GM19372 (cell line): ENCODE measurements at regions not wholly inside any gene's neighbourhood (a gene's known extent, or its start where the extent isn't known, plus 50 kb on each side); places are given as distances from the start of the nearest gene placed in this dataset.

Experiments
- ATAC-seq: cut with Tn5 transposase; IDR thresholded peaks from one replicate; pipeline ENCODE4 v1.9.1; 2021; ENCODE audit warnings: mild to moderate bottlenecking, low read depth, moderate library complexity; ENCODE audit not compliant: unreplicated experiment

DNA sequence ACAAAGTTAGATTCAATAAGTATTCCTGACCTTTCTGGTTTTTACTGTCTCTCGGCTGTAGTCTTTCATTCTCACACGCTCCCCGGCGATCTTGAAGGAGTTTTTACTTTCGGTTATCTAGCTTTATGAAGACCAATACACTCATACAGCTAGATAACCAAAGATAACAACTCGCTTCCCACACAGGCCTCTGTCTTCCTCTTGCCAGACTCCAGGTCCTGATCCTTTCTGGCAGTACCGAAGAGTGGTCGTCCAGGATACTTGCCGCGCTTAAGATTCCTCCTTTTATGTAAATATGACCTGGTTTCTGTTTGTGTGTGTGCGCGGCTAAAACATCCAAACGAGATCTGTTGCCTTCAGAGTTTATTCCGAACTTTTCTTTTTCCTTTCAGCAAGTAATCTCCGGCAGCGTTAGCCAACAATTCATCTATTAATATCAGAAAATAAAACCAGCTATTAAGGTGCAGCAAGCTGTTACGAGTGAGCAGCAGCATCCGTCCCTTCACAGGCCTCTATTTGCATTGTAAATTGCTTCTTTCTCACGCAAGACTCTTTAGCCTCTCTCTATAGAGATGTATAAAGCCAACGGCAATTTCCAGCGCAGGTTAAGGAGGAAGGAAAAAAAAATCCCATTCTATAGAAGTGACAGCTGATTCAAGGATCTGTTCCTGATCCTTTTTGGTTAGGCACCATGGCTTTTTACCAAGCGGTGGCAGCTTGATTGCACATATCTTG is 216.1 kb downstream of the MEF2C start:
- ATAC-seq: peak; percentile 70

DNA sequence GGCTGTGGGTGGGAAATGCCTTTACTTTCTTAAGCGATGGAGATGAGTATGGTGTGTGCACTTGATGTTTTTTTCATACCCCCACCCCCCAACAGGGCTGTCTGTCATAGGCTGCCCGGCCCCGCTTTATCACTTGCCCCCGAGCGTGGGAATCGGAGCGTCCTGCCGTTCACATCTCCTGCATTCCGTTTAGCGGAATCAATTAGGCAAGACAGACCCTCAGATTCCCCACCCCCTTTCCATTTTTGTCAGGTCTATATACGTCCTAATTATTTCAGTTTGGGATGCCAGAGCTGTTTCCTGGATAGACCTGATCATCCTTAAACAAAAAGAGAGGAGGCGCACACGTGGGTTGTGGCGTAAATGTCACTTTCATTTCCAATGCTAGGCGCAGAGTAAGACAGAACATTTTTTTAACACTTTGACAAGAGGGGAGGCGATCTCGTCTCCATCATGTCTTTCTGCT is 217.2 kb downstream of the MEF2C start:
- no peak for ATAC-seq

- ATAC-seq: no peak
Observed at GRCh38 chr5:88664645-88665044, 218.3 kb downstream of the MEF2C start.

DNA sequence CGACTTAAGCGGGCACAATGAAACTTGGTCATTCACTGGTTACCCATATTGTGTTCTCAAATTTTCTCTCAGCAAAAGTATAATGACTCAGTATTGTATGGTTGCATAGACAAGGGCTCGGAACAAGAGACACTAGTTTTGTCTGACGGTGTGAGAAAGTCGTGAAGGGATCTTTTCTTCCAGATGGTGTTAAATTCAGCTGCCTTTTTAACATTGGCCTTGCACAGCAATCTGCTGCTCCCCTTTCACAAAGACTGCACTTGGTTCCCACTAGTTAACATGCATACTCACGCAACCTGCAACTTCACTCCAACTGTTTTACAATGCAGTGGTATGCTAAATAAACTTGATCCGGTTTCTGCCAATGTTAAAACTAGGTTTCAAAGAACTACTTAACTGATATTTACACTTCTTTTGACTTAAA is 219.2 kb downstream of the MEF2C start:
- ATAC-seq: no peak

- no peak for ATAC-seq
Observed at GRCh38 chr5:88662846-88663245, 220.1 kb downstream of the MEF2C start.

DNA sequence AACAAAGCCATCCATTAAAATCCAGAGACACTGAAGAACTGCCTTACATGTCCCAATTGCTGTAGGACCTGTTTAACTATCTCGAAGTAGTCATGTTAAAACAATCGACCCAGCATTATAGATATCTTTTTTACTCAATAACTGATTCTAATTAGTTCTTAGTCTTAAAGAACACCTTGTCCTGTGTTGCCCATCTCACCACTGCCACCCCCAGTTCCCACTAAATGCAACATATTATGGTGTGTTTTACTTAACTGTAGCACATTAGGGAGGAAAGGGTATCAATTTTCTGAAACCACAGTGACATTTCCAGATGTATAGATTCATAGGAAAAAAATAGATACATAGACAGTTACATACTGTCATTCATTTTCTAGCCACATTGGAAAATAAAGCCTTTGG is 221.2 kb downstream of the MEF2C start:
- ATAC-seq: no peak

GRCh38 chr5:88660947-88661805 is 221.8 kb downstream of the MEF2C start:
- ATAC-seq: peak; percentile 74

GRCh38 chr5:88660264-88660946 is 222.6 kb downstream of the MEF2C start:
- ATAC-seq: no peak

DNA sequence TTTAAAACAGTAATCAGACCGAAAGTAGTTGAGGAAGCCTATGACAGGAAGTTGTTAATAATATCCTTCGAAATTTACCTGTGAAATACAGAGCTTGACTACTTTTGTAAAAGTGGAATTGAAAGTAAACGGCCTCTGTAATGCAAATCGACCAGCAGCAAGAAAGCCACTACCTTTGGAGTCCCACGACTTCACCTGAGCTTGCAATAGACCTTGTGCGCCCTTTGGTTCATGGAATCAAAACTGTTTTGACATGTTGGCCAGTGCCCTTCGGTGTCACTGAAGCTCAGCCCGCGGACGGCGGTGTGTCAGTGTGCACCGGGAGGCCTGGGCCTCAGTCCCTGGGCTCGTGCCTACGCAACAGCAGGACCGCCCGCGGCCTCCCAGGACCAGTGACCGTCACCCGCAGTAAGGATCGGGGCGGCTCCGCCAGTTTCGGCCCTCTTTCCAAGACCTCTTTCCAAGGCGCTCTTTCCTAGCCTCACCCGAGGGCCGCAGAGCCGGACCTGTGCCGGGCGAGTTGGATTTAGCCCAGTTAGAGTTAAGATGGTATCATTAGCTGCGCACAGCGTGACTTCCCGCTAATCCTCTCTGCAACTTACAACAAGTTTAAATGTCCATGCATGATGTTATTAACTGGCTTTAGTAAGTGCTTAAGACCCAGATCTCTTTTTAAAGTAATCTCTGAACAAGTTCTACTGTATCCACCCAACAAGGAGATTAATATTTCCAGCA is 223.3 kb downstream of the MEF2C start:
- ATAC-seq: peak; percentile 39

DNA sequence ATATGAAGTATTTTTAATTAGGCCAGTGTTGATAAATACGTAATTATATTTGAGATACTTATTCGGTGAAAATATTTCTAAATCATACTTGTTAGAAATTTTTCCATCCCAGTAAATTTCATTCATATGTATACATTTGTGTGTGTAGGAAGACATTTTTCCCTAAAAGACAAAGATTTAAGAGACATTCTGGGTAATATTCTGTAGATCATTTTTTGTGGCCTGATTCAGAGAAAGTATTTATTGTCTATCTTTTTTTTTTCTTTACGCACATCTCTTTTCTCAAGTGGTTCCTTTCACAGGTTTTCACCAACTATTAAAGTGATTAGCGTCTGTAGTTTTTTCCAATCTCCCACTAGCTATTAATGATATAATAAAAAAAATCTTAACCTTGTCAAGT is 224.1 kb downstream of the MEF2C start:
- no peak for ATAC-seq

- ATAC-seq: no peak
Observed at GRCh38 chr5:88657906-88658775, 224.8 kb downstream of the MEF2C start.

DNA sequence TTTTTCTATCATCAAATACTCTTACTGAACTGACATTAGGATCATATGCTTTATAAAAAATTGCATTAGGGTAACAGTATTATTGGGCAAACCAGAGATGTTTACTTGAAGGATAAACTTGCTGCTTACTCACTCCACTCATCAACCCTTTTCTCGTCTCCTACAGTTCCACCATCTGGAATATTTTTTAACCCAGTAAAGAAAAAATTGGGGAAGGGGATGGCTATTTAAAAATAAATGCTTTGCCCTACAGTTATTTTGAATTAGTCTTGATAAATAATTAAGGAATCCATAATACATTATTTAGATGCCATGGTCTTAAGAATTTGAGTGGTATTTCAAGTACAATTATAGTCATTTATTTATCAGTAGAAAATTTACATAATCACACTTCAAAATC is 225.8 kb downstream of the MEF2C start:
- no peak for ATAC-seq

DNA sequence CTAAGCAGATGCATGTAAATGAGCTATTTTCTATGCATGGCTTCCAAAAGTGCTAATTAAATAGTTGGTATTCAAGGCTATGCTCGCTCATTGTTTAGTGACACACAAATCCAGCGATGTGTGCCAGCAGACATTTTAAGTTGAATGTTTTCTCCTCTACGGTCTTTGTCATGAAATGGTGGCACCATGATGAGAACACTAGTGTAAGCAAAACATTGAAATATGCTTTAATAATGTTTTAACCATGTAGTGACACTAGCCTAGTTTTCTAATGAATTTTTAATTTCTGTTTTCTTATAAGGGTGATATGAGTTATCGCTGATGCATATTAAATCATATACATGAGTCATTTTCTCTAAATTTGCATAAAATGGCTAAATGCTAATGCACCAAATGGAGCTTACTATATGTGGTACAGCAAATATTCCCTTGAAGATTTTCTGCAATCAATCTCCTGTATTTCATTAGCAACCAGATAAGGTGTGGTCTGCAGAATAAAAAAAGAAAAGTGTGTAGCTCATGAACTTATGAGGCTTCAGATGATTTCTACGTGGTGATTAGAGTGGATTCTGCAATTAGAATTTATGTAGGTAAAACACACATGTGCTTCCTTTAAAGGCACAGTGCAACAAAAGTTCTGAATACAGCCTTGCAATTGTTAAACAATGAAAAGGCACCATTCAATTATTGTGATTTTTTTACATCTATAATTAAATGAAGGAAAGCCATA is 226.6 kb downstream of the MEF2C start:
- no peak for ATAC-seq

- ATAC-seq: no peak
Observed at GRCh38 chr5:88653471-88653870, 229.5 kb downstream of the MEF2C start.

GRCh38 chr5:88647901-88648300 is 235.1 kb downstream of the MEF2C start:
- no peak for ATAC-seq

GRCh38 chr5:88646866-88647265 is 236.1 kb downstream of the MEF2C start:
- ATAC-seq: no peak

GRCh38 chr5:88644676-88645075 is 238.3 kb downstream of the MEF2C start:
- no peak for ATAC-seq

DNA sequence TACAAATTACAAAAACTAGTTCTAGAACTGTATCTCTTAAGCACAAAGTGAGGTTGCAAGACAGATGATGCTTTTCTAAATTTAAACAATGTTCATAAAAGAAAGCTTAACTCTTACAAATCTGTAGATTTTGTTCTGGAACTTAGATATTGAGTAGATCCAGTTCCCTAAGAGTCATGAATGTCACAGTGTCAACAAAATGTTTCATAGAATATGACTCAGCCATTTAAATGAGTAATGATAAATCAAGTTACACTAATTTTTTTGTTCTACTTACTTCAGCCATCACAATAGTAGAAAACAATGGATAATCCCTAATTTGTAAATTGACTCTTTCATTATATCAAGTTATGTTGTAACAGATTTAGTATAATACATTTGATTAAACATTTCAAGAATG is 239.7 kb downstream of the MEF2C start:
- no peak for ATAC-seq

GRCh38 chr5:88634014-88634413 is 249.0 kb downstream of the MEF2C start:
- no peak for ATAC-seq
